IMR-90 (cell line): ENCODE measurements at regions not wholly inside any gene's neighbourhood (a gene's known extent, or its start where the extent isn't known, plus 50 kb on each side); places are given as distances from the start of the nearest gene placed in this dataset.

Experiments used
- CEBPB ChIP-seq: IDR thresholded peaks from 2 replicates; pipeline ENCODE4 v1.6.1; 2012; ENCODE audit warnings: low read depth, low read length, improper control_type of control experiment
- USF2 ChIP-seq: fragments of 150-350 bp; IDR thresholded peaks from 2 replicates; pipeline ENCODE4 v1.6.1; 2017; ENCODE audit warnings: mild to moderate bottlenecking, antibody characterized with exemption, low read length, low read depth

- TF ChIP-seq USF2 (no peak), CEBPB (no peak)
Measured at GRCh38 chr1:72937905-72938304, 655.6 kb upstream of the NEGR1 start.
